SKM-1 (cell line): ENCODE measurements at regions not wholly inside any gene's neighbourhood (a gene's known extent, or its start where the extent isn't known, plus 50 kb on each side); places are given as distances from the start of the nearest gene placed in this dataset.
A peak's percentile ranks its signal among the peaks of the same experiment; 100 is the strongest.

Experiments
- DNase-seq: peaks from one replicate; lab custom pipeline; 2025; ENCODE audit not compliant: unreplicated experiment; lab: John Stamatoyannopoulos, UW

DNA sequence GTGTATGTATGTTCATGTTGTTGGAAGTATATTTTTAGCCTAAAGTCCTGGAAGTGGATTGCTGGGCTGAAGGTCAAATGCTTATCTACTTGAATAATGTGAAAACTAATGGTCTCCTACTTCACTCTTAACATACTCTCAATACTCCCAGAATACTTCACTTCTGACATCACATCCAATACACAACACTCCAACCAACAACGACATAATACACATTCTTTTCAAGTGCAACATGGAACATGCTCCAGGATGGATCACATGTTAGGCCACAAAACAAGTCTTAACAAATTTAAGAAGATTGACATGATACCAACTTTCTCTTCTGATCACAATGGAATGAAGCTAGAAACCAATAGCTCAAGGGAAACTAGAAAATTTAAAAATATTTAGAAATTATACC is 126.9 kb upstream of the ADCY1 start:
- DNase-seq = no peak

DNA sequence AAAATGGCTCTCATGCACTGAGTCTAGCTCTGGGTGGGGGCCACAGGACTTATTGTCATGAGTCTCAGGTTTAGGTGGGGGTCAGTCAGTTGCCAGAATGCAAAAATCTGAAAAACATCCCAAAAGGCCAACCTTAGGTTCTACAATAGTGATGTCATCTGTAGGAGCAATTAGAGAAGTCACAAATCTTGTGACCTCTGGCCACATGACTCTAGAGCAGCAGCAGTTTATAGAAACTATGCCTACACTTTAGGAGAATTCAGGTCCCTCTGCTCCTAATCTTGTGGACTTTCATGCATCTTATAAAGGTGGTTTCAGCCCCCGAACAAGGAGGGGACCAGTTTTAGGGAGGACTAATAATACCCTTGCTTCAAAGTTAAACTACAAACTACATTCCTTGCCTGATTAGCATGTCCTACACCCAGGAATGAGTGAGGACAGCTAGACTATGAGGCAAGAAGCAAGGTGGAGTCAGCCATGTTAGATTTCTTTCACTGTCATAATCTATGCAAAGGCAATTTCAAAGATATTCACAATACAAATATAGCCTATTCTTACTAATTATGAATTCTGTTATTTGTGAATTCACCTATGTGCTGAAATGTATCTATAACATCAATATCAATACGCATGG is 123.5 kb upstream of the ADCY1 start:
- DNase-seq = no peak

DNA sequence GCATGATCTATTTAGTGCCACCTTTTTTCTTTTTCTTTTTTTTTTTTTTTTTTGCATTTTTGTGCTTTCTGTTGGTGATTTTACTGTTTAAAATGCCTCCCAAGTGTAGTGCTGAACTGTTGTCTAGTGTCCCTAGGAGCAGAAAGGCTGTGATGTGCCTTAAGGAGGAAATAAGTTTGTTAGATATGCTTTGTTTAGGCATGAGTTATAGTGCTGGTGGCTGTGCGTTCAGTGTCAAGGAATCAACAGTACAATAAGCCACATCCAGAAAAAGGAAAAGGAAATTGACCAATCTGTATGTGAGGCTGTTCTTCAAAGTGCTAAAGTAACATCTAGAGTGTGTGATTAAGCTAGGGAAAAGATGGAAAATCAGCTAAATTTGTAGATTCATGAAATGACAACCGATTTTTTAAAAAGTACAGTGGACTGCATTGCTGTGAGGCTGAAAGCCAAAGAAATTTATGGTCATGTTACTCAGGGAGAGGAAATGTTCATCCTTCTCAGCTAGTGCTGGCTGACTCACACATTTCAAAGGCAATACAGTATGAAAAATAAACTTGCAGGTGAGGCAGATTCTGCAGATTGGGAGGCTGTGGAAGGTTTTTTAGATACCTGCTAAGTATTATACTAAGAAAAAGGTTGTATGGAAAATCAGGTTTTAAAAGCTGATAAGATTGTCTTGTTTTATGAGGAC is 122.7 kb upstream of the ADCY1 start:
- no peak for DNase-seq

DNA sequence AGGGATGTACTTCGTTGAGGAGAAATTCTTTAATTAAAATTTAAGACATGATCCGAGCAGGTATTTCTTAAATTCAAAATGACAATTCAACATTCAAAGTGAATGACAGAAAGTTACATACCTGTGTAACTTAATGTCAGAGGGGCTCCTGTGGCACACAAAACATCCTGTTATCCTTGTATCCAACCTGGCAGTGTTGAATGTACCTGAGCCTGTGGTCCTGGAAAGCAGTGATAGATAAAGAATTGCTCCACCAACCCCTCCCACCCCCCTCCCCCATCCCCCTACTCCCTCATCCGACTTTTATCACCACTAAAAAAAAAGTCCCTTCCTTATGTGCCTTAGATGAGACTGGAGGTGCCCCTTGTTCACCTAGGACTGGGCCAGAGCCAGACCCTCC is 119.4 kb upstream of the ADCY1 start:
- DNase-seq = no peak

DNA sequence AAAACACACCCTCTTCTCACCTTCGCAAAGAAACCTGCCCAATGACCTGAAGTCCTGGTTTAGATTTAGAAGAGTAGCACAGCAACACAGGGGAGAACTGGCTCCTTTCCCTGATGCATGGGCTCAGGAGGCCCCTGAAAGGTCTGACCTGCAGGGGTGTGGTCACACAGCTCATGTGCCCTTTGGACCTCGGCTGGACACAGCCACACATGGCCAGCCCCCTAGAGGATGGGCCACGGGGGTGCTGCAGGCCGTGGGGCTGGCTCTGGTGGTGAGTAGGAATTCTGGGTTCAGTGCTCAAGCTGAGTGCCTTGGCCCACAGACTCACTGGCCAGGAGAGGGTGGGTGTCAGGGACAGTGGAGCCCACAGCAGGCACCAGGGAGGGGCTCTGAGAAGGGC is 118.5 kb upstream of the ADCY1 start:
- DNase-seq = no peak

DNA sequence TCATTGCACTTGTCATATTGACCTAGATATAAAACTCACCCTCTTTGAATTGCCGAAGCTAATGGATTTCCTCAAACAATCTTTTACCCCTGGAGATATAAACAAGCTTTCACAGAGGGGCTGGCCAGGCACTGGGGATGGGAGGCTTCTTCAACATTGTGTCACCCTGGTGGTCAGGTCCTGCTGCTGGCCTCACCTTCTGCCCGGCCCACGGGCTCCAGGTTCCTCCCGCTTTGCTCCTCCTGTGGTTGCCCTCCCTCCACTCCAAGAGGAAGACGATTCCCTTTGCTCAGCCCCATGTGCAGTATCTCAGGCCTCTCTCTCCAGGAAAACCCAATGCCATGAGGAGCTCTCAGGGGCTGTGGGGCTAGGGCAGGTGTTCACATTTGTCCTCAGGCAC is 118.1 kb upstream of the ADCY1 start:
- no peak for DNase-seq

DNA sequence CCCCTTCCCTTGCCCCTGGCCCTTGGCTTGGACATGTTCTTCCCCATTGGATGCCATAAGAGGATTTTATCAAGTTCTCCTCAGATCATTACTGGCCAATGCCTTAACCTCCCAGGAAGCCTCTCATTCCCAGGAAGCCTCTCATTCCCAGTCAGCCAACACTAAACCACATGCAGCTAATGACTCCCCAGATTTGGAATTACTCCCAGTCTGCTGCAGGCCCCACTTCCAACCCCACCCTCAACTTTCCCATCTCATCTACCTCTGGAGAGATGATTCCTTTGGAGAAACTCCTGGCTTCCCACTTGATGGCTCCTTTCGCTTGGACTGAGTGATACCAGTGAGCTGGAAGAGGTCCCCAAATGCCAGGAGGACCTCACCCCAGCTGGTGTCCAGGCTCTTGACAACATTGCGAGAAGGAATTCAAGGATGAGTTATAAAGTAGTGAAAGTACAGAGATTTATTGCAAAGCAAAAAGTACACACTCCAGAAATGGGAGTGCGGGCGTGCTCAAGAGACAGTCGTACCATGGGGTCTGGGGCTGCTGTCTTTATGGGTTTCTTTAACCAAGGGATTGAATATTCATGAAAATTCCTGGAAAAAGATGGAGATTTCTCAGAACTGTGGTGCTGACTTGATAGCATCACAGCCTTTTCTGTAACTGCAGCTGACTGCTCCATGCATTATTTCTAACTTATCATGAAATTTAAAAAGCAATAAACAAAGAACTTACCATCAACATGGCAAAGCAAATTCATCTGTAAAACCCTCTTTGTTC is 117.2 kb upstream of the ADCY1 start:
- no peak for DNase-seq

DNA sequence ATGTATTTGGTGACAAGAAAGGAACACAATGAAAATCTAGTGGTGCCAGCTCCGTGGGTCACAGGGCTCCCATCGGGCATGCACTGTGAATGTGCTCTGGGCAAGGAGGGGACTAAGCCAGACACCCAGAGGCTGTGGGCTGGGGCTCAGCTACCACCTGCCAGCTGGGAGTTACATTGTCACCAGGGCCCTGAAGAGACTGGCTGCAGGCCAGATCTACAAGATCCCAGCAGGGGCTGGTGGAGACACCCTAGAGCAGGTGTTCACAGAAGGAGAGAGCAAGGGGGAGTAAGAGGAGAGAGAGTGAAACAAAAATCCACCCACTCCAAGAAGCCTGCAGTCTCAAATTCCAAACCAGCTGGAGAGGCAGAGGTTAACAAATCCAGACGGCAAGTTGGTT is 116.6 kb upstream of the ADCY1 start:
- DNase-seq = no peak

DNA sequence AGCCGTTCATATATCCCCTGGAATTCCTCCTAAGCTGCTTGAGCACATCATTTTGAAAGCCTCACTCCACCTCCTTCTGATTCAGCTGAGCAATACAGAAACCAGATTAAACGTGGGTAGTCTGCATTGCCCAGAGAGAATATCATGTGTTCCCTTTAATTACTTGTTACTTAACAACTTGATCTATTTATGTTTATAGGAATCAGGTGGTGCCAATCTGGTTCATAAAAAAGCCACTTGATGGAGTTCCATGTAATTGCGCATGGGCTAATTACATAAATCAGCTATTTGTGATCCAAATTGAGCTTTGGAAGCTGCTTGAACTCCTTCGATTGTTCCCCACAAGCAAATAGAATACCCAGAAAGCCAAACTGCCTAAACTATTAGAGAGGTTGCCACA is 114.7 kb upstream of the ADCY1 start:
- DNase-seq = no peak

DNA sequence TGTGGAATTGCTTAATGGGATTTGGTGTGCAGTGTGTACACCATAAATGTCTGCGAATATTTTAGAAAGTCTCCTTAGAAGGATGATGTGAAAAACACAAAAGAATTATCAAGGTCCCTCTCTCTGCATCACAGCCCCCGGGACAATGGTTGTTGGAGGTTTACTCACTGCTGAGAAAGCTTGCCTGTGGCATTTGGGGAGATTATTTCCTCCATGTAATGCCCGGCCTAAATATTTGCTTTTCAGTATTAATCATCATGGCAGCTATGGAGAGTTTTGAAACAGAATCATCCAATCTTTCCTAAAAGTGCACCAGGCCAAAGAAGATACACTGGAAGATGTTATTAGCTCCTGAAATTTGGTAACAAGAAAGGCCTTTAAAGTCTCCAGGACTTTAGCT is 113.8 kb upstream of the ADCY1 start:
- no peak for DNase-seq

DNA sequence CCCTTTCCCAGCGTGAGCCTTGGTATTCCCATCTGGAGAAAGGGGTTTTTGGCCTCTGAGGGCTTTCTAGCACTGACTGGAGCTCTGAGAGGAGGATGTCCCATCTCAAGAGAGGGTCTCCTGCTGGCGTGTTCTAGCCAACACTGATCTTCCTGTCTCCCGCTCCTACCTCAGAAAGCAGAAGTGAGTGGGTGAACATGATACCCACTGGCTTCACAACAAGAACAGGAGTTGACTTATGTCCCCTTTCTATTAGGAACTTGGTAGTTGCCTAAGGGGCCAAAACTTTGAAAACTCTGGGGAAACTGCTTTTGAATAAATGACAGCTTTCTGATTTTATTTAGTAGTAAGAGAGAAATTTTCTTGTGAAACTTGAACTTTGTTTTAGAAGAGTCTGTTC is 113.1 kb upstream of the ADCY1 start:
- DNase-seq = no peak

DNA sequence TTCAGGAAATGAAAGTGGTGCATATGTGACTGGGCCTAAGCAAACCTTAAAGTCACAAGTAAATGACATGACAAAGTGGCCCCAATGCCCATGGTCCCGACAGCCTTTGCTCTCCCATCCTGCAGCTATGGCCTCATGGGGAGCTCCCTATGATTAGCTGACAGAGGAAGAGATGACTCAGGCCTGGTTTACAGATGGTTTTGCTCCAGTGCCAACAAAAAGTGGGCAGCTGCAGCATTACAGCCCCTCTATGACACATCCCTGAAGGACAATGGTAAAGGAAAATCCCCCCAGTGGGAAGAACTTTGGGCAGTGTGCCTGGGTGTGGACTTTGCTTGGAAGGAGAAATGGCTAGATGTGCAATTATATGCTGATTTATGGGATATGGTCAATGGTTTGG is 105.1 kb upstream of the ADCY1 start:
- DNase-seq = no peak

DNA sequence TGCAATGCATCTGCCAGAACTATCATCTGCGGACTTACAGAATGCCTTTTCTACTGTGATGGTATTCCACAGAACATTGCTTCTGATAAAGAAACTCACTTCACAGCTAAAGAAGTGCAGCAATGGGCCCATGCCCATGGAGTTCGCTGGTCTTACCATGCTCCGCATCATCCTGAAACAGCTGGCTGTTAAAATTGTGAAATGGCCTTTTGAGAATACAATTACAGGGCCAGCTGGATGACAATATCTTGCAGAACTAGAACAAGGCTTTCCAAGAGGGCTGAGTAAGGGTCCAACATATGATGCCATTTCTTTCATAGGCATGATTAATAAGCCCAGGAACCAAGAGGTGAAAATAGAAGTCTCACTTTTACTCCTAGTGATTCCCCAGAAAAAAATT is 104.1 kb upstream of the ADCY1 start:
- DNase-seq = no peak

DNA sequence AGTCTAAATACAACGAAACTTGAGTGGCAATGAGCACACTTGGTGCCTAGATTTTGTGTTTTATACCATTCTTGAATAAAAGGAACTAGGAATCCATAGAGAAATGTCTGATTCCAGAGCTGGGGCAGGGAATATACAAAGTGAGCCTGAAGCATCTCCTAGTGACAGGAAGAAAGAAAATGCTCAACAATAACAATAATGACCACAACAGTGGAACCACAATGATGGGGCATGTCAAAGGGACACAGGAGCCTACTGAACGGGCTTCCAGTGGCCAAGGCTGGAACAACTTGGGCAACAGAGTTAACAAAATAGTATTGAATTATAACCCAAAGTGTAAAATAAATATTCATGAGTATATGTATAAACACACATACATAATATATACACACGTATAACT is 94.4 kb upstream of the ADCY1 start:
- no peak for DNase-seq

DNA sequence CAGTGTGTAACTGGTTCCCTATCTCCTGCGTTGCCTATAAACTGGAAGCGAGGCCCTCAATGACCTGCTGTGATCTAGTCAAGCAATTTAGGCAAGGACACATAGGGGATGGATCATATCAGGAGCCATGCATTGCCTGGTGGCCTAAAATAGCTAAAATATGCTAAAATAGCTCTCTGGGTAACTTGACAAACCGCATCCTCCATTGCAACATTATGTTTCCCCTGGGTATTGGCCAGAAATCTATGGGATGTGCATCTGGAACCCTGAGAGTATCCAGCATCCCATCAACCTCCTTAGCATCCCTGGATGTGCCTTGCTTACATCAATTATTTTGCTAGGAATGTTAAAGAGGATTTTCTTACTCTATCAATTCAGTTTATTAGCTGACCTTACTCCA is 91.7 kb upstream of the ADCY1 start:
- no peak for DNase-seq

DNA sequence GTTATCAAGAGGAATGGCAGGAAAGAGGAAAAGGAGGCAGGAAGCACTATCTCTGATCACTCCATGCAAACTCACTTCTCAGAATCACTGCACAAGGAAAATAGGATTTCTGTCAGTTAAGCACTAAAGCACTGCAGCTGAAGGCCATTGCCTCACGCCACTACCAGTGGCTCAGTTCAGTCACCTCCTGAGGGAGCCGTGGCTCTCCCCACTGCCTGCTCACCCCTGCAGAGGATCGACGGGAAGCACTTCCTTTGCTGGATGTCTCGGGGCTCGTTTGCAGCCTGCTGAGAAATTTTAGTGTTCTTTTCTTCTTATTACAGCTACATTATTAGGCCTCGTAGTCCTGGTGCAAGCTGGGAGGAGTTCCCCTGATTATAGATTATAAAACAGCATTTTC is 90.1 kb upstream of the ADCY1 start:
- DNase-seq = no peak

DNA sequence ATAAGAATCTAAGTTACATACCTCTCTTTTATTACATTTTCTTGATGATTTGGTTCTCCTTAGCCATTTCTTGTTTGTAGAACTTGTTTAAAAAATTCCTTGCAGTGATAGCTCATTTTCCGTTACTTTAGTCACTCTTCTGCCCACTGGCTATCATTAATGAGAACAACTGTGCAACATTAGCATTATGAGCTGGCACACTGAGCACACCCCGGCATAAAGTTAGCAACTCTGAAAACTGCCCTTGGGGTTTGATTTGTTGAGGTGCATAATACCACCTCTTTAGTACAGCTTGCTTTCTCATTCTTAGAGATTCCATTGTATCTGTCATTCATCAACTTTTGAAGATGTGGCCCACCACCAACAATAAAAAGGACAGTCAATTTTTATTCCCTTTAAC is 87.6 kb upstream of the ADCY1 start:
- DNase-seq = no peak

DNA sequence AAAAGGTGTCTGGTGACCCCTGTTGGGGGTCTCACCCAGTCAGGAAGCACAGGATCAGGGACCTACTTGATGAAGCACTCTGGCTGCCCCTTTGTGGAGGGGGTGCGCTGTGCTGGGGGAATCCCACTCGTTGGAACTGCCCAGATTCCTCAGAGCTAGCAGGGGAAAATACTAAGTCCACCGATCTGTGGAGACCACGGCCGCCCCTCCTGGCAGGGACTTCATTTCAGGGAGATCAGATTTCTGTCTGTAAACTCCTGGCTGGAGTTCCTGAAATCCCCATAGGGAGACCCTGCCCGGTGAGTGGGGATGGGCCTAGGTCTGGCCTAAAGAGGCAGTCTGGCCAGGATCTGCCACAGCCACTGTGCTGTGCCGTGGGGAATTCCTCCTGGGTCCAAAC is 79.3 kb upstream of the ADCY1 start:
- DNase-seq = no peak

DNA sequence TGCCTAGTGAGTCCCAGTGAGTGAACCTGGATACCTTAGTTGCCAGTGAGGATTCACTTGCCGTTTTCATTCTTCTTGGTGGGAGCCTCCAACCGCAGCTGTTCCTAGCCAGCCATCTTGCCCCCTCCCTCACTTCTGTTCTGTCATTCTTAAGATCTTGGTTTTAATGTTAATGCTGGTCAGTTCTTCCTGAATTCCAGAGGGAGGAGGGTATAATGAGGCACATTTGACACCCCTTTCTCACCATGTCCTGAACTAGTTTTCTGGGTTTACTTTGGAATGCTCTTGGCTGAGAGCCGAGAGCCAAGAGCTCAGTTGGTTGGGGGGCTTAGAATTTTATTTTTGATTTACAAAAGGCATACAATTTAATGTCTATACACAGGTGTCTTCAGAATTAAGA is 78.5 kb upstream of the ADCY1 start:
- no peak for DNase-seq

DNA sequence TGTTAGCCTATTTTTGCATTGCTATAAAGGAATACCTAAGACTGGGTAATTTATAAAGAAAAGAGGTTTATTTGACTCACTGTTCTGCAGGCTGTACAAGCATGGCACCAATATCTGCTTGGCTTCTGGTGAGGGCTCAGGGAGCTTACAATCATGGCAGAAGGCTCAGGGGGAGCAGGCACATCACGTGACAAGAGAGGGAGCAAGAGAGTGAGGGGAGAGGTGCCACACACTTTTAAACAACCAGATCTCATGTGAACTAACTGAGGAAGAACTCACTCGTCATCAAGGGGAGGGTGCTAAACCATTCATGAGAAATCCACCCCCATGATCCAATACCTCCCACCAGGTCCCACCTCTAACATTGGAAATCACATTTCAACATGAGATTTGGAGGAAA is 73.9 kb upstream of the ADCY1 start:
- no peak for DNase-seq

DNA sequence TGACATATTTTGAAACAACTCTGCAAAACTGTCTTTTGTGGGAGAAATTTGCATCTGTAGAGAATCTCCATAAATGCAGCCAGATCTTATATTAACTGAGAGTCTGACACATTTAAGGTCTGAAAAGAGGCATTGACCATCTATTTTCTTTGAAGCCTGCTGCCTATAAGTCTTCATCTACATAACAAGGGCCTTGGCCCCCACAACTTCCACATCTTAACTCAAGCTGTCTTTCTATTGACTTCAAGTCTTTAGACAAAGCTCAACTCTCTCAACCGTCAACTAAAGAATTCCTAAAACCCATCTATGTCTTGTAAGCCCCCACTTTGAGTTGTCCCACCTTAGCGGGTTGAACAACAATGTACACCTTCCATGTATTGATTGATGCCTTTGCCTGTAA is 72.4 kb upstream of the ADCY1 start:
- no peak for DNase-seq

DNA sequence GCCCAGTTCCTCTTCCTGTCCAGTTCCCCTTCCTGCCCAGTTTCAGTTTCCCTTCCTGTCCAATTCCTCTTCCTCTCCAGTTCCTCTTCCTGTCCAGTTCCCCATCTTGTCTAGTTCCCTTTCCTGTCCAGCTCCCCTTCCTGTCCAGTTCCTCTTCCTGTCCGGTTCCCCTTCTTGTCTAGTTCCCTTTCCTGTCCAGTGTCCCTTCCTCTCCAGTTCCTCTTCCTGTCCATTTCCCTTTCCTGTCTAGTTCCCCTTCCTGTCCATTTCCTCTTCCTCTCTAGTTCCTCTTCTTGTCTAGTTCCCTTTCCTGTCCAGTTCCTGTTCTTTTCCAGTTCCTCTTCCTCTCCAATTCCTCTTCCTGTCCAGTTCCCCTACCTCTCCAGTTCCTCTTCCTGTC is 68.1 kb upstream of the ADCY1 start:
- DNase-seq = peak; percentile 4

DNA sequence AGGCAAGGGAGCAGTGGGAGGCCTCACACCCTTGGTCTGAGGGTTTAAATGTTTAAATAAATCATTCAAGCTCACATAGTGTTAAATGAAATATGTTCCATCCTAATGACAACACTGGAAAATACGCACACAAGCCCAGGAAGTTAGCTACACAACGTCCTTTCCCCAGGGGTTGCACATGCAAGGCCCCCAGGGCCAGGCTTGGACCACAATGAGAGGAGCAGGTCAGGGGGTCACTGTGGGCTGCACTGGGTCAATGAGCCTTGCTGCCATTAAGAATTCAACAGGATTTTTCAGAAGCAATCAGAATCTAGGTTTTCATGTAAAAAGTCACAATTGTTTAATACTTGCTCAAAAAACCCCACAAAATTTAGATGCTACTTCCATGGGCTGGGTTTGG is 64.9 kb upstream of the ADCY1 start:
- DNase-seq = no peak
